ENCODE measurements at regions not wholly inside any gene's neighbourhood (a gene's known extent, or its start where the extent isn't known, plus 50 kb on each side); places are given as distances from the start of the nearest gene placed in this dataset.

GRCh38 chr18:43805646-43806194 lies 528.4 kb upstream of the SYT4 start:
- no peak for TF ChIP-seq EZH2phosphoT487 (IDR thresholded peaks at IDR 0.05)
- no peak for TF ChIP-seq CTCF (IDR thresholded peaks at IDR 0.05)

Data from neural progenitor cell (in vitro differentiated cells).